Activated T-cell treated with anti-CD3 and anti-CD28 coated beads, Interleukin-2, amount 50 U/mL, for 4 hours (primary cell): ENCODE measurements at regions not wholly inside any gene's neighbourhood (a gene's known extent, or its start where the extent isn't known, plus 50 kb on each side); places are given as distances from the start of the nearest gene placed in this dataset.
"Not testable (repeated sequence)": the region's sequence is repeated elsewhere in the genome, so short reads cannot be mapped to it uniquely, and the experiment has no call there.

Source experiments
- ATAC-seq, 2 donors: fragments of 200-7000 bp; cut with Tn5 transposase; one replicate each; pipeline ENCODE4 v1.10.0; 2021
- DNase-seq: peaks from one replicate; pipeline ENCODE4 v3.0.0-alpha.2; 2020
- H3K27me3 Mint-ChIP-seq: one replicate; pipeline ENCODE4 v1.8.0; 2021; ENCODE audit warnings: low read depth, mixed read lengths
- H3K36me3 Mint-ChIP-seq: one replicate; pipeline ENCODE4 v1.8.0; 2022; ENCODE audit warnings: mixed read lengths; ENCODE audit not compliant: insufficient read depth
- H3K4me1 Mint-ChIP-seq: one replicate; pipeline ENCODE4 v1.8.0; 2021; ENCODE audit warnings: low read depth, mixed read lengths
- H3K4me3 Mint-ChIP-seq: one replicate; pipeline ENCODE4 v1.8.0; 2021; ENCODE audit warnings: mild to moderate bottlenecking, moderate library complexity, mixed read lengths
- H3K9me3 Mint-ChIP-seq: one replicate; pipeline ENCODE4 v1.8.0; 2021; ENCODE audit warnings: mixed read lengths

DNA sequence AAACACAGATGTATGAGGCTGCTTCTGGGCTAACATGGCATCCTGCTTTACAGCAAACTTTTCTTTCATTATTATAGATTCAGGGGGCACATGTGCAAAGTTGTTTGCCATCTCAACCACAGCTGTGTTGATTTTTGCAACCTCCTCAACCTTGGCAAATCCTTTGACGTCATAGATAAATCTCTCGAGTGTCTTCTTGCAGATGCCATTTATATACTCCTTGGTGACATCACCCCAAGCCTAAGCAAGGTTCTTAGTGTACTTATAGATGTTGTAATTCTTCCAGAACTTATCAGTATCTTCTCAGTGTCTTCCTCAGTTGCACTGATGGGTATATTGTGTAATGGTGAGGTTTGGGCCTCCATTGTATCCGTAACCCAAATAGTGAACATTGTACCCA is 135.4 kb upstream of the RPH3A start:
- Mint-ChIP-seq H3K9me3 (no peaks in the 10 kb centered on the region), H3K4me1 (no peaks in the 10 kb centered on the region), H3K36me3 (no peaks in the 10 kb centered on the region), H3K27me3 (peaks cover 10% of the 10 kb centered on the region), H3K4me3 (no peak overlapping the region)
- ATAC-seq: no peak
- DNase-seq: no peak

DNA sequence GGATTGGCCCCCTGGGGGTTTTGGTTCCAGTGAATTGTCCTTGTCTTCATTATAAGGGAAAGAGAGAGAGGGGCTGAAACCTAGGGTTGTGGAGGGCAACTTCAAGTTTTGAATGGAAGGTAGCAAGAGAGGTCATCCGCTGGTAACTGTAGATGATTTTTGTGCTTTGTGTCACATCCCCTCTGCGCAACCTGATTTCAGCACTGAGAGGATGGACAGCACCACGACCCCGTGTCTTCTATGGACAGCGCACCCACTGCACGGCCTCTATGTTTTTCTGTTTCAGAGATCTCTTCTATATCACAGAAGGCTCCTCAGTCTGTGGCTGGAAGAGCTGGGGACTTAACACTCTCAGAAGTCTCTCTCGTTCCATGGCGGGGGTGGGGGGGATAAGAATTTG is 127.0 kb upstream of the RPH3A start:
- Mint-ChIP-seq H3K9me3 (no peaks in the 10 kb centered on the region), H3K4me3 (no peak overlapping the region), H3K4me1 (peaks cover 14% of the 10 kb centered on the region), H3K27me3 (peaks cover 30% of the 10 kb centered on the region), H3K36me3 (no peaks in the 10 kb centered on the region)
- no peak for ATAC-seq
- DNase-seq: no peak

DNA sequence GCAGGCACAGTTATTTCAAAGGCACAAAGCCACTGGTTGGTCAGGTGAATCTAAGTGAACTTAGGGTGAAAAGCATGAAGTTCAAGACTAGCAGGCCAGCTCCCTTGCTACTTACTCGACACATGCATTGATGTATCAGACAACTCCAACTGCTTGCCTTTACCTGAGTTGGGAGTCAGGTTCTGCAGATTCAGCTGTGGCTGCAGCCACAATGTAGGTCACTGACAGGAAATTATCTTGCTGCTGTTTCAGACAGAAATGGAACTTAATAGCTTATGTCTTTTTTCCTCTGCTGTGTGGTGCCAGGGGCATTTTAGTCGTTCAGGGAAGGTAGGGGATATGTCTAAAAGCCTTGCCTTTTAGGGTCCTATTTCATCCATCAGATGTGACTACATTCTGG is 125.6 kb upstream of the RPH3A start:
- Mint-ChIP-seq H3K4me1 (peaks cover 14% of the 10 kb centered on the region), H3K36me3 (no peaks in the 10 kb centered on the region), H3K27me3 (peaks cover 25% of the 10 kb centered on the region), H3K9me3 (no peaks in the 10 kb centered on the region), H3K4me3 (no peak overlapping the region)
- DNase-seq (no peak), ATAC-seq (no peak)

DNA sequence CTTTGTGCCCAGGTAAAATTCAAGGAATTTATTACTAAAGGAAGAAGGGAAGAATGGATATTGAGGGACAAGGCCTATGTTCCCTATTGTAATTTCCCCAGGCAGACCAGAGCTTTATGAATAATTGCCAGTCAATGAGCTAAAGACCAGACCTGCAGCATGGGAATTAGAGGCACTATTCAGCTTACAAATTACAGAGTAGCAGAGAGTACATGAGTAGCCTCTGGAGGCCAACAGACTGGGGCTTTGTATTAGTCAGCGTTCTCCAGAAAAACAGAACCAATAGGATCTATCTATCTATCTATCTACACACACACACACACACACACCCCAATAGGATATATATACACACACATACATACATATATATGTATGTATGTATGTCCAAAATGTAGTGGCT is 120.0 kb upstream of the RPH3A start:
- Mint-ChIP-seq H3K4me1 (peaks cover 6% of the 10 kb centered on the region), H3K36me3 (no peaks in the 10 kb centered on the region), H3K9me3 (no peaks in the 10 kb centered on the region), H3K4me3 (no peak overlapping the region), H3K27me3 (peaks cover 14% of the 10 kb centered on the region)
- no peak for DNase-seq
- no peak for ATAC-seq

DNA sequence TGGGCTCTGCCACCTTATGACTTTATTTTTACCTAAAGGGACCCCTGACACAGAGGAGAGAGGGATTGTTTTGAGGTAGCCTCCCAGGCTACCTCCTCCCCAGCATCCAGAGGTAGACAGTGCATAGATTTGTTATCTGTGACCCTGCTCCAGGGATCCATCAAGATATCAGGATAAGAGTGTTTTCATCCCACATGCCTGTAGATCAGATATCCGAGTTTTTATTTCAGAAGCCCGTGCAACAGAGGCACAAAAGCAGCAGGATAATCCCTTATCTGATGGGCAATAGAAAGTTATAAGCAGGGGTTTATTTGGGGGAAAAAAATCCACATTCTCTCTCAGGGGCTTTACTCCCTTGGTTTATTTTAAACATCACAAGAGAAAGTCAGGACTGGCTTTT is 117.0 kb upstream of the RPH3A start:
- H3K4me1 Mint-ChIP-seq: no peaks in the 10 kb centered on the region
- H3K4me3 Mint-ChIP-seq: no peak overlapping the region

DNA sequence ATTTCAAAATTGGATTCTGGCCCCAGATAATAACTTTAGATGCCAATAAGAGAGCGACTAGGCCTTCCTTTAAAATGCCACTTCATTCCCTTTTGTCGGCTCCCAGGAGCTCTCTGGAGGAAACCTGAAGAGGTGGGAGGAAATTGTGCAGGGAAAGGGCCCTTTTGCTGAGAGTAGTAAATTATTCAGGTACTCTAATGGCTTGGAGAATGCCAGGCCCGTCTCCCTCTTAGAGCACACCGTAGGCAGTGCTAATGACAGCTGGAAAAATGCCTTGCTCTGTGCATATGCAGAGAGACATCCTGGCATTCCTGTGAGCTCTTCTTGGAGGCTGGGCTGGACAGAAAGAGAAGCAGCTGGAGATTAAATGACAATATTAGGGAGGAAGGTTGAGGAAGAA is 115.0 kb upstream of the RPH3A start:
- H3K4me3 Mint-ChIP-seq: no peak overlapping the region
- ATAC-seq: no peak
- H3K36me3 Mint-ChIP-seq: no peaks in the 10 kb centered on the region
- no peaks in the 10 kb centered on the region for H3K4me1 Mint-ChIP-seq
- peaks cover 27% of the 10 kb centered on the region for H3K27me3 Mint-ChIP-seq
- H3K9me3 Mint-ChIP-seq: no peaks in the 10 kb centered on the region
- DNase-seq: no peak

More for the DNA sequence above, 117.0 kb upstream of the RPH3A start:
- no peaks in the 10 kb centered on the region for H3K36me3 Mint-ChIP-seq
- peaks cover 17% of the 10 kb centered on the region for H3K27me3 Mint-ChIP-seq
- DNase-seq (no peak), ATAC-seq (no peak)
- H3K9me3 Mint-ChIP-seq: no peaks in the 10 kb centered on the region

DNA sequence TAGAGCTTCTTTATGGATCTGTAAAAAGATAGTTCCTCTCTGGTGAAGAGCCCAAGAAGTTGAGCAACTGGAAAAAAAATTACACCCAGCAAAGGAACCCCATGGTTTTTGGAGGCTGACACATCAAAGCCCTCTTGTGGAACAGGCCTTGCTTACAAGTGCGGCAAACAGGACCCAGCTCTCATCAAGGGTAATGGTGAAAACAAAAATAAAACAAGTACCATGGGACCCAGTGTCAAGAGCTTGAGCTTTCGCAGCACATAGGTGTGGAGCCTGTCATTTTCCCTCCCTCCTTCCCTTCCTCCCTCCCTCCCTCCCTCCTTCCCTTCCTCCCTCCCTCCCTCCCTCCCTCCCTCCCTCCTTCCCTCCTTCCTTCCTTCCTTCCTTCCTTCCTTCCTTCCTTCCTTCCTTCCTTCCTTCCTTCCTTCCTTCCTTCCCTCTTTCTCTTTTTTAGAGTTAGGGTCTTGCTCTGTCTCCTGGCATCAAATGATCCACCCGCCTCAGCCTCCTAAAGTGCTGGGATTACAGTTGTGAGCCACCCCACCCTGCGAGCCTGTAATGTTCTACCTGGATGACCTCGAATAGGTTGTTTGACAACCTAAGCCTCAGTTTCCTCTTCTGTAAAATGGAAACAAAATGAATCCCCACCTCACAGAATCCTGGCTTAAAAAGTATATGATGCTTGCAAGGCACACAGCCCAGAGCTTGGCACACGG is 114.3 kb upstream of the RPH3A start:
- ATAC-seq: no peak
- H3K4me3 Mint-ChIP-seq: no peak overlapping the region
- peaks cover 27% of the 10 kb centered on the region for H3K27me3 Mint-ChIP-seq
- no peaks in the 10 kb centered on the region for H3K4me1 Mint-ChIP-seq
- no peaks in the 10 kb centered on the region for H3K9me3 Mint-ChIP-seq
- no peak for DNase-seq
- no peaks in the 10 kb centered on the region for H3K36me3 Mint-ChIP-seq

DNA sequence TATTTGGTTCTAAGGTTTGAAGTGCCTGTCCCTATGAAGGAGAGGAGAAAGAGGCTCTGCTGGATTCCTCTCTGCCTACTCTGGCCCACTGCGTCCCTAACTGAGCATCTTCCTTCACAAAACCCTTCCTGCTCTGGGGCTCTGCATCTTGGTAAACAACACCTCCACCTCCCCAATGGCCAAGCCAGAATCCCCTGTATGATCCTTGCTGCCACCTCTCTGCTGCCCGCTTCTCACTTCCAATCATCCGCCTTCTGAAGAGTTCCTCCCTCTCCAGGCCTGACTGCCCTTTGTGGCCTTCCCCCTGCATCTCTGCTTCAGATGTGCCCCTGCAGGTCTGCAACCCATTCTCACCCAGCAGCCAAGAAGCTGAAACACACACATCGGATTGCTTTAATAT is 110.6 kb upstream of the RPH3A start:
- Mint-ChIP-seq H3K36me3 (no peaks in the 10 kb centered on the region), H3K27me3 (peaks cover 33% of the 10 kb centered on the region), H3K9me3 (no peaks in the 10 kb centered on the region), H3K4me1 (no peaks in the 10 kb centered on the region), H3K4me3 (no peak overlapping the region)
- ATAC-seq (no peak), DNase-seq (no peak)

DNA sequence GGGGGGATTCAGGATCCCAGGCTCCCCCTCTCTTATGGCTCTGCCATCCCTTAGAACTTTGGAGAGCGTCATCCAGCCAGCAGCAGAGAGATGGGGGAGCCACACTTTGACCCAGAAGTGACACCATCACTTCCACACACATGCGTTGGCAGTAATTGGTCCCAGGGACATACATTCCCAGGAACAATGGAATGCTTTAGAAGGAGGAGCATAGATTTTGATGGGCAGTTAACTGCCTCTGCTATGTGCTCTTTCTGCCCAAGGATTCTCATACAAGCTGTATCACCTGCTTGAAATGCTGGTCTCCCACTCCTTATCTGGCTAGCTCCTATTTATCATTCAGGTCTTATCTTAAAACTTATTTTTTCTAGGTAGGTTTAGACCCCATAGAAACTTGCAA is 109.0 kb upstream of the RPH3A start:
- H3K4me3 Mint-ChIP-seq: no peak overlapping the region
- DNase-seq: no peak
- H3K9me3 Mint-ChIP-seq: no peaks in the 10 kb centered on the region
- no peak for ATAC-seq
- H3K27me3 Mint-ChIP-seq: peaks cover 37% of the 10 kb centered on the region
- H3K4me1 Mint-ChIP-seq: no peaks in the 10 kb centered on the region
- no peaks in the 10 kb centered on the region for H3K36me3 Mint-ChIP-seq

DNA sequence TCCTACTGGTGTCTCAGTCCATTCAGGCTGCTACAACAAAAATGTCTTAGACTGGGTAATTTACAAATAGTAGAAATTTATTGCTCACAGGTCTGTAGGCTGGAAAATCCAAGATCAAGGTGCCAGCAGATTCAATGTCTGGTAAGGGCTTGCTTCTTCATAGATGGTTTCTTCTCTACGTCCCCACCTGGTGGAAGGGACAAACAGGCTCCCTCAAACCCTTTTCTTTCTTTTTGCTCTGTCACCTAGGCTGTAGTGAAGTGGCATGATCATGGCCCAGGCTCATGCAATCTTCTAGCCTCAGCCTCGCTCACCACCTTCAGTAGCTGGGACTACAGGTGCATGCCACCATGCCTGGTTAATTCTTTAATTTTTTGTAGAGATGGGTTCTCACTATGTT is 106.8 kb upstream of the RPH3A start:
- no peak for ATAC-seq
- DNase-seq: no peak
- Mint-ChIP-seq H3K4me3 (no peak overlapping the region), H3K9me3 (no peaks in the 10 kb centered on the region), H3K27me3 (peaks cover 38% of the 10 kb centered on the region), H3K4me1 (no peaks in the 10 kb centered on the region), H3K36me3 (no peaks in the 10 kb centered on the region)

DNA sequence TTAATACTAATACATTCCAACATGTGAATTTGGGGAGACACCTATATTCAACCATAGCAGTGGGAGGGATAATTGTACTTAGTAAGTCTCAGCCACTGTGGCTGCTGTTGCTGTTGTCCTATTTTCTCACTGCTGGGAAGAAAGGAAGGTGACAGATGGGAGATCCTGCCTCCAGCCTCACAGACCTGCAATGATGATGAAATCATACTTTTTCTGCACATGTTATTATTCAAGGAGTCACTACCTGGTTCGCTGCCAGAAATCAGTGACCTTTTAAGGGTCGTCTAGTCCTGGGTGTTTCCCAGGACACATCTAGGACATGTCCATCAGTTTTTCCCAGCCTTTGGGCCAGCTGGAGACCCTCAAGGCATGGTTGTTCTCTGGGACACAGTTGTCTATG is 106.2 kb upstream of the RPH3A start:
- H3K4me1 Mint-ChIP-seq: no peaks in the 10 kb centered on the region
- no peak overlapping the region for H3K4me3 Mint-ChIP-seq
- H3K27me3 Mint-ChIP-seq: peaks cover 36% of the 10 kb centered on the region
- ATAC-seq (no peak), DNase-seq (no peak)
- H3K36me3 Mint-ChIP-seq: no peaks in the 10 kb centered on the region
- no peaks in the 10 kb centered on the region for H3K9me3 Mint-ChIP-seq

DNA sequence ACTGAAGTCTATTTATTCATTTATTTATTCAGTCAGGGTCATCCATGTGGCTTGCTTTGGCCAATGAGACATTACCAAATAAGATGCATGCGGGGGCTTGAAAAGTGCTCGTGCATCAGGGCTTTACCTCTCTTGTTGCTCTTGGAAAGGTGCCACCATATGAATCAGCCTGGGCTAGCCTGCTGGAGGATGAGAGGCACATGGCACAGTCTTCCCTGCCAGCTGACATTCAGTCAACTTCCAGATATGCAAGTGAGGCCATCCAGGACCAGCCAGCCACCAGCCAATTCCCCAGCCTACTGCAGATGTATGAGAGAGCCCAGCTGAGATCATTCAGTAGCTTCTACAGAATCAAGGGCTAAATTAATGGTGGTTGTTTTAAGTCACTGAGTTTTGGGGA is 105.2 kb upstream of the RPH3A start:
- no peaks in the 10 kb centered on the region for H3K9me3 Mint-ChIP-seq
- DNase-seq: no peak
- peaks cover 32% of the 10 kb centered on the region for H3K27me3 Mint-ChIP-seq
- H3K4me3 Mint-ChIP-seq: no peak overlapping the region
- H3K36me3 Mint-ChIP-seq: no peaks in the 10 kb centered on the region
- H3K4me1 Mint-ChIP-seq: no peaks in the 10 kb centered on the region
- no peak for ATAC-seq

DNA sequence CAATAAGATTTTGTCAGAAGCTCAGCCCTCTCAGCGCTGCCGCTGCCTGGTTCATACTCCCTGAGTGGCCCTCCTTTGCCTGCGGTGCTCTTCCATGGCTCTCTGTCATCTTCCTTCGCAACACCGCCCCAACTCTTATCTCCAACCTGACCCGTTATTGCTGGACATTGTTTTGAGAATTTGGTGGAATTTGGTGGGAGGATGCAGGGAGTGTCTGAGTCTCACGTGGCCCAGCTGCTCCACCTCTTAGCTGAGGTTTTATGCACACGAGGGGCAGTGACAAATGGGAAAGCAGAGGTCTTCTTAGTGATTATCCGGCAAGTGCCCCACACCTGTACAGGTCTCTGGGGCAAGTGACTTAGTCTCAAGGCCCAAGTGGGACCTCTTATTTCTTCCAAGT is 97.5 kb upstream of the RPH3A start:
- H3K4me3 Mint-ChIP-seq: no peak overlapping the region
- H3K36me3 Mint-ChIP-seq: no peaks in the 10 kb centered on the region
- DNase-seq (no peak), ATAC-seq (no peak)
- peaks cover 16% of the 10 kb centered on the region for H3K27me3 Mint-ChIP-seq
- H3K9me3 Mint-ChIP-seq: no peaks in the 10 kb centered on the region
- no peaks in the 10 kb centered on the region for H3K4me1 Mint-ChIP-seq

DNA sequence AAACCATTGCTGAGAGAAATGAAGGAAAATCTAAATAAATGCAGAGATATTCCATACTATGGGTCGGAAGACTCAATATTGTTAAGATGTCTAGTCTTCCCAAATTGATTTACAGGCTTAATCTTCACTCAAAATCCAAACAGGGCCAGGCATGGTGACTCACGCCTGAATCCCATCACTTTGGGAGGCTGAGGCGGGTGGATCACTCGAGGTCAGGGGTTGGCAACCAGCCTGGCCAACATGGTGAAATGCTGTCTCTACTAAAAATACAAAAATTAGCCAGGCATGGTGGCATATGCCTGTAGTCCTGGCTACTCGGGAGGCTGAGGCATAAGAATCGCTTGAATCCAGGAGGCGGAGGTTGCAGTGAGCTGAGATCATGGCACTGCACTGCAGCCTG is 94.1 kb upstream of the RPH3A start:
- H3K4me1 Mint-ChIP-seq, H3K4me3 Mint-ChIP-seq, DNase-seq, ATAC-seq, H3K9me3 Mint-ChIP-seq, H3K36me3 Mint-ChIP-seq: not testable (repeated sequence)
- H3K27me3 Mint-ChIP-seq: peaks cover 19% of the 10 kb centered on the region

DNA sequence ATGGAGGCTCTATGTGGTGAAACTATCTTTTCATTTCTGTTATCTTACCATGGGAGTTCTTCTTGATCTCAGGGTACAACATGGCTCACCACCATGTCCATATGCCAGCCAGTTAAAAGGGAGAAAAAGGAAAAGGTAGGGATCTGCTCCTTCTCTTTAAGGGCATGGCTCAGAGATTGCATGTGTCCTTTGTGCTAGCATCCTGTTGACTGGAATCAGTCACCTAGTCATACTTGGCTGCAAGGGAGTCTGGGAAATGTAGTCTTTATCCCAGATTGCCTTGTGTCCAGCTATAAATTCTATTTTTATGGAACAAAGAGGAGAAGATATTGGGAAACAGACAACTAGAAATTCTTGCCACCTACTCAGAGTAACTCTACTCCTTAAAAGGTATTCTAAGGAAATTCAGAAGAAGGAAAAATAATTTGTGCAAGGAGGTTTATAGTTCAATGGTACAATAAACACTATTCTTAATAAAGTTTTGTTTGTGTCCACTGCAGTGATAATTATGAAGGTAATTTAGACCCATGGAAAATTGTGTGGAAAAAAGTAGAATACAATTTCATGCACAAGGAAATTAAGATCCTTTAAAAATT is 86.4 kb upstream of the RPH3A start:
- H3K4me1 Mint-ChIP-seq: no peaks in the 10 kb centered on the region
- no peaks in the 10 kb centered on the region for H3K9me3 Mint-ChIP-seq
- DNase-seq: no peak
- no peaks in the 10 kb centered on the region for H3K36me3 Mint-ChIP-seq
- ATAC-seq: no peak
- H3K27me3 Mint-ChIP-seq: peaks cover 6% of the 10 kb centered on the region
- H3K4me3 Mint-ChIP-seq: no peak overlapping the region
